HepG2 (cell line): ENCODE measurements at regions not wholly inside any gene's neighbourhood (a gene's known extent, or its start where the extent isn't known, plus 50 kb on each side); places are given as distances from the start of the nearest gene placed in this dataset.

ENCODE experiments used
- ATAC-seq: fragments of 200-7000 bp; cut with Tn5 transposase; 3 replicates; pipeline ENCODE4 v1.9.1; 2020; ENCODE audit warnings: mild to moderate bottlenecking, moderate library complexity
- BruUV-seq: library from RNA; stranded (reverse); fragments of 400-500 nt; replicated peaks from 2 replicates; lab custom pipeline; 2021; lab: Mats Ljungman, UMichigan
- CTCF ChIA-PET: fragments of 300-600 bp; formaldehyde crosslinking; extraction: SDS; loops from one replicate; lab custom pipeline; 2021; ENCODE audit warnings: low total read pairs, inconsistent platforms, low intra/inter-chr PET ratio; lab: Yijun Ruan, JAX
- POLR2A ChIA-PET: fragments of 350-600 bp; sonication (Branson Sonifier 250); formaldehyde crosslinking; loops from one replicate; lab custom pipeline; 2020; ENCODE audit warnings: antibody characterized with exemption, inconsistent platforms; lab: Yijun Ruan, JAX
- DNase-seq: peaks from one replicate; pipeline ENCODE4 v3.0.0-alpha.2; 2015; ENCODE audit warnings: low spot score
- FAIRE-seq: peaks from 3 replicates; lab custom pipeline; 2011; peaks lifted over from hg19 to GRCh38; lab: Jason Lieb, UNC
- H2AFZ ChIP-seq: one replicate; pipeline ENCODE4 v1.6.1; 2011; ENCODE audit warnings: low read length, inconsistent platforms
- H3K27ac ChIP-seq: fragments of 300-600 bp; 3 replicates; pipeline ENCODE4 v1.8.0; 2011; ENCODE audit warnings: mixed run types, mild to moderate bottlenecking, mixed read lengths, low read length, inconsistent platforms; ENCODE audit not compliant: insufficient read depth; ENCODE audit errors: extremely low read length
- H3K27me3 ChIP-seq, 2 experiments: fragments of 200-600 bp in 1 of 2; 2 replicates in 1 of 2; 3 replicates in 1 of 2; pipeline versions ENCODE4 v1.6.0 to v1.8.0; 2011; ENCODE audit warnings: low read length in 2 of 2, mild to moderate bottlenecking in 2 of 2, moderate library complexity in 2 of 2, inconsistent platforms in 1 of 2; ENCODE audit not compliant: insufficient read depth in 2 of 2, control insufficient read depth in 1 of 2
- H3K36me3 ChIP-seq, 2 experiments: fragments of 200-600 bp in 1 of 2; replicated peaks in 1 of 2; 2 replicates in 1 of 2; 3 replicates in 1 of 2; pipeline versions ENCODE4 v1.5.1 to v1.8.0; 2011; ENCODE audit warnings: low read length in 2 of 2, inconsistent platforms in 1 of 2; ENCODE audit not compliant: insufficient read depth in 2 of 2, control insufficient read depth in 1 of 2
- H3K4me1 ChIP-seq: 2 replicates; pipeline ENCODE4 v1.5.1; 2012; ENCODE audit warnings: low read length, inconsistent platforms; ENCODE audit not compliant: insufficient read depth
- H3K4me2 ChIP-seq: 2 replicates; pipeline ENCODE4 v1.6.0; 2011; ENCODE audit warnings: low read depth, low read length, inconsistent platforms
- H3K4me3 ChIP-seq, 3 experiments: fragments of 200-600 bp in 1 of 3; sonication (generic), shearing (Covaris generic) in 1 of 3; replicated peaks in 1 of 3; 2 replicates each; pipeline ENCODE4 v1.5.1; 2011 to 2016; ENCODE audit warnings: low read length in 3 of 3, inconsistent platforms in 2 of 3, low read depth in 2 of 3, mild to moderate bottlenecking in 2 of 3, control low read depth in 1 of 3, mixed read lengths in 1 of 3; ENCODE audit not compliant: insufficient read depth in 1 of 3
- H3K79me2 ChIP-seq: one replicate; pipeline ENCODE4 v1.6.1; 2011; ENCODE audit warnings: low read length, inconsistent platforms; ENCODE audit not compliant: insufficient read depth
- H3K9ac ChIP-seq: 2 replicates; pipeline ENCODE4 v1.6.0; 2011; ENCODE audit warnings: mild to moderate bottlenecking, low read depth, low read length, inconsistent platforms; ENCODE audit not compliant: insufficient read depth
- H3K9me3 ChIP-seq: 2 replicates; pipeline ENCODE4 v1.5.1; 2012; ENCODE audit warnings: mild to moderate bottlenecking, low read length
- H4K20me1 ChIP-seq: 2 replicates; pipeline ENCODE4 v1.6.0; 2011; ENCODE audit warnings: inconsistent platforms, mild to moderate bottlenecking, low read length, moderate library complexity; ENCODE audit not compliant: insufficient read depth
- CEBPG ChIP-seq: IDR thresholded peaks from 2 replicates; pipeline ENCODE4 v1.6.1; 2016
- KMT2B ChIP-seq: IDR thresholded peaks from 2 replicates; pipeline ENCODE4 v1.6.1; 2016; ENCODE audit warnings: missing genetic modification reagents, missing compliant biosample characterization
- NFKBIZ ChIP-seq: IDR thresholded peaks from 2 replicates; pipeline ENCODE4 v1.6.1; 2018; ENCODE audit warnings: missing genetic modification reagents, missing compliant biosample characterization
- NR1H2 ChIP-seq: sonication (generic); formaldehyde crosslinking; IDR thresholded peaks from 2 replicates; pipeline ENCODE4 v1.8.1; 2022; ENCODE audit warnings: low read depth, missing genetic modification reagents, borderline replicate concordance
- RFX5 ChIP-seq: IDR thresholded peaks from 2 replicates; pipeline ENCODE4 v1.6.1; 2011; ENCODE audit warnings: low read depth, low read length, improper control_type of control experiment
- SAP130 ChIP-seq: IDR thresholded peaks from 2 replicates; pipeline ENCODE4 v1.6.1; 2016; ENCODE audit warnings: low read depth
- SOX5 ChIP-seq: IDR thresholded peaks from 2 replicates; pipeline ENCODE4 v1.6.1; 2016; ENCODE audit warnings: borderline replicate concordance
- SPEN ChIP-seq: sonication (generic); formaldehyde crosslinking; IDR thresholded peaks from 2 replicates; pipeline ENCODE4 v1.5.1; 2020; ENCODE audit warnings: low read depth, mild to moderate bottlenecking, missing genetic modification reagents
- SRSF4 ChIP-seq: fragments of 200-400 bp; formaldehyde crosslinking; IDR thresholded peaks from one replicate; pipeline ENCODE4 v1.6.1; 2018; ENCODE audit warnings: mild to moderate bottlenecking, low read depth, low read length, moderate library complexity; ENCODE audit not compliant: poor library complexity, severe bottlenecking
- TSC22D2 ChIP-seq: sonication (generic); formaldehyde crosslinking; IDR thresholded peaks from 2 replicates; pipeline ENCODE4 v1.5.1; 2020; ENCODE audit warnings: missing genetic modification reagents, mild to moderate bottlenecking, borderline replicate concordance
- ZBTB38 ChIP-seq: sonication (generic); formaldehyde crosslinking; IDR thresholded peaks from 2 replicates; pipeline ENCODE4 v1.5.1; 2020; ENCODE audit warnings: mild to moderate bottlenecking, missing genetic modification reagents
- ZNF33A ChIP-seq: sonication (generic); formaldehyde crosslinking; IDR thresholded peaks from 2 replicates; pipeline ENCODE4 v1.5.1; 2020; ENCODE audit warnings: missing genetic modification reagents, mild to moderate bottlenecking, moderate library complexity, borderline replicate concordance
- ZNF441 ChIP-seq: sonication (generic); formaldehyde crosslinking; IDR thresholded peaks from 2 replicates; pipeline ENCODE4 v1.7.0; 2021; ENCODE audit warnings: missing genetic modification reagents, borderline replicate concordance
- ZNF598 ChIP-seq: sonication (generic); formaldehyde crosslinking; IDR thresholded peaks from 2 replicates; pipeline ENCODE4 v1.5.1; 2020; ENCODE audit warnings: mild to moderate bottlenecking, missing genetic modification reagents, borderline replicate concordance
- ZNF614 ChIP-seq: IDR thresholded peaks from 2 replicates; pipeline ENCODE4 v1.6.1; 2018; ENCODE audit warnings: missing biosample characterization, missing genetic modification reagents, inconsistent platforms, borderline replicate concordance
- ZNF678 ChIP-seq: sonication (generic); formaldehyde crosslinking; IDR thresholded peaks from 2 replicates; pipeline ENCODE4 v1.4.0; 2020; ENCODE audit warnings: mild to moderate bottlenecking, missing genetic modification reagents
- WGBS: methylation state at CpG from one replicate; pipeline ENCODE4 v1.1.6; 2017; ENCODE audit warnings: low lambda C conversion rate; 5-methylcytosine and 5-hydroxymethylcytosine counted together
- in situ Hi-C: cut with HindIII; loops from 2 replicates; pipeline ENCODE4 v1.10.0; 2017; ENCODE audit warnings: low pct_unique_long_range_greater_than_20kb; ENCODE audit not compliant: extremely low pct_ligation_motif_present
- intact Hi-C: fragments of 100-400 bp; cut with micrococcal nuclease; formaldehyde crosslinking; loops from one replicate; pipeline ENCODE4 v1.10.0; 2022; ENCODE audit not compliant: unreplicated experiment
- TF ChIP-seq, protein P1 (sequence below): sonication (generic); formaldehyde crosslinking; IDR thresholded peaks from 2 replicates; pipeline ENCODE4 v1.9.0; 2021; ENCODE audit warnings: mild to moderate bottlenecking, missing genetic modification reagents

- TF ChIP-seq ZNF598 (CRISPR knock-in tag) (no peak), RFX5 (no peak), ZNF614 (CRISPR knock-in tag) (no peak), KMT2B (CRISPR knock-in tag) (no peak), NR1H2 (CRISPR knock-in tag) (no peak), SPEN (no peak), ZBTB38 (CRISPR knock-in tag) (no peak), TSC22D2 (CRISPR knock-in tag) (no peak), CEBPG (no peak), ZNF33A (CRISPR knock-in tag) (no peak), NFKBIZ (no peak), SAP130 (CRISPR knock-in tag) (no peak), SRSF4 (no peak), SOX5 (CRISPR knock-in tag) (no peak), ZNF441 (CRISPR knock-in tag) (no peak), ZNF678 (CRISPR knock-in tag) (no peak)
- TF ChIP-seq, protein P1, sequence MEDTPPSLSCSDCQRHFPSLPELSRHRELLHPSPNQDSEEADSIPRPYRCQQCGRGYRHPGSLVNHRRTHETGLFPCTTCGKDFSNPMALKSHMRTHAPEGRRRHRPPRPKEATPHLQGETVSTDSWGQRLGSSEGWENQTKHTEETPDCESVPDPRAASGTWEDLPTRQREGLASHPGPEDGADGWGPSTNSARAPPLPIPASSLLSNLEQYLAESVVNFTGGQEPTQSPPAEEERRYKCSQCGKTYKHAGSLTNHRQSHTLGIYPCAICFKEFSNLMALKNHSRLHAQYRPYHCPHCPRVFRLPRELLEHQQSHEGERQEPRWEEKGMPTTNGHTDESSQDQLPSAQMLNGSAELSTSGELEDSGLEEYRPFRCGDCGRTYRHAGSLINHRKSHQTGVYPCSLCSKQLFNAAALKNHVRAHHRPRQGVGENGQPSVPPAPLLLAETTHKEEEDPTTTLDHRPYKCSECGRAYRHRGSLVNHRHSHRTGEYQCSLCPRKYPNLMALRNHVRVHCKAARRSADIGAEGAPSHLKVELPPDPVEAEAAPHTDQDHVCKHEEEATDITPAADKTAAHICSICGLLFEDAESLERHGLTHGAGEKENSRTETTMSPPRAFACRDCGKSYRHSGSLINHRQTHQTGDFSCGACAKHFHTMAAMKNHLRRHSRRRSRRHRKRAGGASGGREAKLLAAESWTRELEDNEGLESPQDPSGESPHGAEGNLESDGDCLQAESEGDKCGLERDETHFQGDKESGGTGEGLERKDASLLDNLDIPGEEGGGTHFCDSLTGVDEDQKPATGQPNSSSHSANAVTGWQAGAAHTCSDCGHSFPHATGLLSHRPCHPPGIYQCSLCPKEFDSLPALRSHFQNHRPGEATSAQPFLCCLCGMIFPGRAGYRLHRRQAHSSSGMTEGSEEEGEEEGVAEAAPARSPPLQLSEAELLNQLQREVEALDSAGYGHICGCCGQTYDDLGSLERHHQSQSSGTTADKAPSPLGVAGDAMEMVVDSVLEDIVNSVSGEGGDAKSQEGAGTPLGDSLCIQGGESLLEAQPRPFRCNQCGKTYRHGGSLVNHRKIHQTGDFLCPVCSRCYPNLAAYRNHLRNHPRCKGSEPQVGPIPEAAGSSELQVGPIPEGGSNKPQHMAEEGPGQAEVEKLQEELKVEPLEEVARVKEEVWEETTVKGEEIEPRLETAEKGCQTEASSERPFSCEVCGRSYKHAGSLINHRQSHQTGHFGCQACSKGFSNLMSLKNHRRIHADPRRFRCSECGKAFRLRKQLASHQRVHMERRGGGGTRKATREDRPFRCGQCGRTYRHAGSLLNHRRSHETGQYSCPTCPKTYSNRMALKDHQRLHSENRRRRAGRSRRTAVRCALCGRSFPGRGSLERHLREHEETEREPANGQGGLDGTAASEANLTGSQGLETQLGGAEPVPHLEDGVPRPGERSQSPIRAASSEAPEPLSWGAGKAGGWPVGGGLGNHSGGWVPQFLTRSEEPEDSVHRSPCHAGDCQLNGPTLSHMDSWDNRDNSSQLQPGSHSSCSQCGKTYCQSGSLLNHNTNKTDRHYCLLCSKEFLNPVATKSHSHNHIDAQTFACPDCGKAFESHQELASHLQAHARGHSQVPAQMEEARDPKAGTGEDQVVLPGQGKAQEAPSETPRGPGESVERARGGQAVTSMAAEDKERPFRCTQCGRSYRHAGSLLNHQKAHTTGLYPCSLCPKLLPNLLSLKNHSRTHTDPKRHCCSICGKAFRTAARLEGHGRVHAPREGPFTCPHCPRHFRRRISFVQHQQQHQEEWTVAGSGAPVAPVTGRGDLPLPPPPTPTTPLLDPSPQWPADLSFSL (CRISPR knock-in tag): no peak
- Histone ChIP-seq H3K9me3 (no peaks in the 10 kb centered on the region), H4K20me1 (no peaks in the 10 kb centered on the region), H3K9ac (no peak overlapping the region), H3K27ac (no peak overlapping the region), H3K27me3 (no peaks in the 10 kb centered on the region), H3K4me2 (no peak overlapping the region), H3K36me3 (no peaks in the 10 kb centered on the region), H3K79me2 (no peaks in the 10 kb centered on the region), H2AFZ (no peak overlapping the region), H3K4me3 (no peak overlapping the region), H3K4me1 (no peaks in the 10 kb centered on the region)
- no TSS peak for BruUV-seq
- ChIA-PET POLR2A (no interaction called here), CTCF (no interaction called here)
- 20% methylated on average over 3 of the region's 3 CpGs for WGBS
- DNase-seq (no peak), ATAC-seq (no peak), FAIRE-seq (no peak)
- in situ Hi-C loops (no loop called here), intact Hi-C loops (no loop called here)
Measured at GRCh38 chr10:8454357-8454756, 399.9 kb downstream of the GATA3 start.
